Upper lobe of left lung (tissue), 6 donors: ENCODE measurements at regions not wholly inside any gene's neighbourhood (a gene's known extent, or its start where the extent isn't known, plus 50 kb on each side); places are given as distances from the start of the nearest gene placed in this dataset.

Source experiments
- ATAC-seq, 2 donors: fragments of 200-7000 bp; cut with Tn5 transposase; one replicate each; pipeline ENCODE4 v1.9.1; 2022; ENCODE audit warnings: mild to moderate bottlenecking in 2 of 2, moderate library complexity in 2 of 2; ENCODE audit not compliant: low FRiP score in 2 of 2
- DNase-seq, 2 donors: peaks; one replicate each; pipeline ENCODE4 v3.0.0-alpha.2; 2019 to 2020
- H3K27ac ChIP-seq, 4 donors: fragments of 200-600 bp; sonication (generic); one replicate each; pipeline ENCODE4 v1.5.1; 2016 to 2019
- H3K27me3 ChIP-seq, 4 donors: fragments of 200-600 bp; sonication (generic); one replicate each; pipeline ENCODE4 v1.5.1; 2017 to 2019
- H3K36me3 ChIP-seq, 4 donors: fragments of 200-600 bp; sonication (generic); one replicate each; pipeline ENCODE4 v1.5.1; 2016 to 2019
- H3K4me1 ChIP-seq, 4 donors: fragments of 200-600 bp; sonication (generic); one replicate each; pipeline ENCODE4 v1.5.1; 2018 to 2019
- H3K4me3 ChIP-seq, 4 donors: fragments of 200-600 bp; sonication (generic); one replicate each; pipeline ENCODE4 v1.5.1; 2017 to 2019; ENCODE audit warnings: mild to moderate bottlenecking in 2 of 4, moderate library complexity in 1 of 4
- H3K9me3 ChIP-seq, 4 donors: fragments of 200-600 bp; sonication (generic); one replicate each; pipeline ENCODE4 v1.5.1; 2018 to 2019
- EP300 ChIP-seq, 4 donors: sonication (generic); formaldehyde crosslinking; IDR thresholded peaks; one replicate each; pipeline ENCODE4 v1.5.1; 2017; ENCODE audit warnings: antibody characterized with exemption in 4 of 4, control low read depth in 2 of 4
- POLR2A ChIP-seq, 4 donors: fragments of 450-650 bp; IDR thresholded peaks; one replicate each; pipeline ENCODE4 v1.5.1; 2016 to 2017; ENCODE audit warnings: antibody characterized with exemption in 4 of 4, mild to moderate bottlenecking in 2 of 4
- POLR2AphosphoS5 ChIP-seq, 2 donors: sonication (generic); formaldehyde crosslinking; IDR thresholded peaks; one replicate each; pipeline ENCODE4 v1.5.1; 2017; ENCODE audit warnings: antibody characterized with exemption in 2 of 2
- WGBS, 2 donors: methylation state at CpG; one replicate each; pipeline ENCODE4 v1.1.5; 2017 to 2018; 5-methylcytosine and 5-hydroxymethylcytosine counted together
- TF ChIP-seq, protein P1 (sequence below), 6 experiments: fragments of 450-650 bp in 4 of 6; fragments of 200-600 bp in 2 of 6; sonication (generic) in 2 of 6; IDR thresholded peaks; one replicate each; pipeline ENCODE4 v1.5.1; 2016 to 2019; ENCODE audit warnings: antibody characterized with exemption in 6 of 6
- donor health status: DM: no; HTN: no; CAD: no; lungs with moderate emphysema.
- donor health status: DM: no; HTN: yes; CAD: no; lungs with severe emphysema.

DNA sequence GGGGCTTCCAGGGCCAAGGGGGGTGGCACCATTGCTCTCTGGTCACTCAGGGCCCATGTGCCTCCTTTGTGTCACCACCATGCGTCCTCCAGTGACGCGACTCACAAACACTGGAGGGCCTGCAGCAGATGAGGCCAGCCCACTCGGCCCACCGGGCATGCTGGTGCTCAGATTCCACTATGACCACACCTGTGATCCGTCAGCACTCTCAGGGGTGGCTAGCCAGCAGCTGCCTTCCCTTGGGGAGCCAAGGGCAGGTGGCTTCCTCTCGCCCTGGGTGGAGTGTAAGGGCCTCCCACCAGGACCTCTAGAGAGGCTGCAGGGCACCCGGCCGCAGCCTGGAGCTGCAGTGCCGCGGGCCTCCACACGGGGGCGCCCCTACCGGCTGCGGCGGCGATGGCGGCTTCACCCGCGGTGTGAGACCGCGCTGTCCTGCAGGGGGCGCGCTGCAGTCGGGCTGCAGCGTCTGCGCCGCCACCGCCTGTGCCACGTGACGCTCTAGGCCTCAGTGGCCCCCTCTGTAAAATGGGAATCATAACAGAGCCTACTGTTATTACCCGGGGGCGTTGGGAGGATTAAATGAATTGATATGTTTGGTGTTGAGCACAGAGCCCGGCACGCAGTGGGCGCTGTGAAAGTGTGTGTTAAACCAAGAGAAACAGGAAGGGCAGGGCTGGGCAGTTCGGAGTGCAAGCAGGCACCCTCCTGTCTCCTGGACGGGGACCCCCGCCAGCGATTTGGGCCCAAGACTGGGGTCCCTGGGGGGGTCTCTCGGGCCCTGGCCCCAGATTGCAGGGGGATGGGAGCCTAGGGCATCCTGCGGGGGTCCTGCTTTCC, 192.4 kb upstream of the GSE1 start:
- H3K36me3 ChIP-seq, result no peaks in the 10 kb centered on the region
- no peak overlapping the region for H3K4me3 ChIP-seq
- peak; percentile 71 to 96 for DNase-seq
- H3K27ac ChIP-seq, result no peak overlapping the region
- H3K9me3 ChIP-seq, result no peaks in the 10 kb centered on the region
- peaks cover 3 to 53% (median 27%) of the 10 kb centered on the region in 4 donors for H3K4me1 ChIP-seq
- H3K27me3 ChIP-seq, result no peaks in the 10 kb centered on the region
- no peak for TF ChIP-seq EP300 (IDR thresholded peaks at IDR 0.05)
- no peak for TF ChIP-seq POLR2A (IDR thresholded peaks at IDR 0.05)
- peak; percentile 13 to 34 for TF ChIP-seq POLR2AphosphoS5 (IDR thresholded peaks at IDR 0.05)
- TF ChIP-seq, protein P1, sequence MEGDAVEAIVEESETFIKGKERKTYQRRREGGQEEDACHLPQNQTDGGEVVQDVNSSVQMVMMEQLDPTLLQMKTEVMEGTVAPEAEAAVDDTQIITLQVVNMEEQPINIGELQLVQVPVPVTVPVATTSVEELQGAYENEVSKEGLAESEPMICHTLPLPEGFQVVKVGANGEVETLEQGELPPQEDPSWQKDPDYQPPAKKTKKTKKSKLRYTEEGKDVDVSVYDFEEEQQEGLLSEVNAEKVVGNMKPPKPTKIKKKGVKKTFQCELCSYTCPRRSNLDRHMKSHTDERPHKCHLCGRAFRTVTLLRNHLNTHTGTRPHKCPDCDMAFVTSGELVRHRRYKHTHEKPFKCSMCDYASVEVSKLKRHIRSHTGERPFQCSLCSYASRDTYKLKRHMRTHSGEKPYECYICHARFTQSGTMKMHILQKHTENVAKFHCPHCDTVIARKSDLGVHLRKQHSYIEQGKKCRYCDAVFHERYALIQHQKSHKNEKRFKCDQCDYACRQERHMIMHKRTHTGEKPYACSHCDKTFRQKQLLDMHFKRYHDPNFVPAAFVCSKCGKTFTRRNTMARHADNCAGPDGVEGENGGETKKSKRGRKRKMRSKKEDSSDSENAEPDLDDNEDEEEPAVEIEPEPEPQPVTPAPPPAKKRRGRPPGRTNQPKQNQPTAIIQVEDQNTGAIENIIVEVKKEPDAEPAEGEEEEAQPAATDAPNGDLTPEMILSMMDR (IDR thresholded peaks at IDR 0.05), result peak; percentile 100
- ATAC-seq, result peak; percentile 82 to 86
- WGBS, 2 donors, result 49 to 77% methylated on average over 10 to 28 of the region's 42 CpGs

DNA sequence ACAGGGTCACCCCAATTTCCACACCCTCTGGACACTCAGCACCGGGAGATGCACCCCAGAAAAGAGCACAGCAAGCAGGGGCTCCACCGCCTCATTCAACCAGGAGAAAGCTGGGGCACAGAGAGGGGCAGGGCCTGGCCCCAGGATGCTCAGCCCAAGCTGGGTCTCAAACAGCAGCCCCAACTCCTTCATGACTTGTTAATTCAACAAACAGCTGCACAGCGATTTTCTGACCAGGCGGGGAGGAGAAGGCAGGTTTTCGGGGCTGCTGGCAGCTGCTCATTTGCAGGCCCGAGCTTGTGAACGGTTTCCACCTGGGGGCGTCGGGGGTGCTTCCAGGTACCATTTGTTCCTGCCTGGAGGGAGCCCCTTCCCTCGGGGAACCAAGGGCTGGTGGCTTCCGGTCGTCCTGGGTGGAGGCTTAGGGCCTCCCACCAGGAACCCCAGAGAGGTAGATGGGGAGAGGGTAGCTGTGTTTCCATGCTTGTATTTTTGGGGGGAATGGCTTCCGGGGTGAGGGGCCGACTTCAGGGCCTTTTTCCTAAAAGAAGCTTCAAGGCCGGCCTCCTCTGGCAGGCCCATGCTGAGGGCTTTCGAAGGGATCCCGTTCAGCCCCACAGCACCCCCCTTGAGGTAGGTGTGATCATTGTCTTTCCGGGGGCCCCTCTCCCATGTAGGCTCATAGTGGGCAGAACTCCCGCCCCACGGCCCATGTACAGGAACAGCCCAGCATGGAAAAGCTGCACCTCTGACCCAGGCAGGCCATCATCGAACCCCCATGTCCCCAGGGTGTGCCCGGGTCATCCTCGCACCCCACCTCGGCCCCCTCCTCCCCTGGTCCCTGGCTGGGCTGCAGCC, 191.6 kb upstream of the GSE1 start:
- Histone ChIP-seq H3K27ac (peak overlapping the region in 2 of 4 donors; percentile 56 to 69), H3K27me3 (no peaks in the 10 kb centered on the region), H3K4me1 (peaks cover 3 to 48% (median 22%) of the 10 kb centered on the region in 4 donors), H3K4me3 (no peak overlapping the region), H3K9me3 (no peaks in the 10 kb centered on the region), H3K36me3 (no peaks in the 10 kb centered on the region)
- WGBS, 2 donors, result 80 to 88% methylated on average over 7 to 23 of the region's 24 CpGs
- DNase-seq (no peak), ATAC-seq (no peak)
- no peak for TF ChIP-seq POLR2AphosphoS5 (IDR thresholded peaks at IDR 0.05)
- no peak for TF ChIP-seq POLR2A (IDR thresholded peaks at IDR 0.05)
- TF ChIP-seq, protein P1 (IDR thresholded peaks at IDR 0.05), result no peak
- no peak for TF ChIP-seq EP300 (IDR thresholded peaks at IDR 0.05)

DNA sequence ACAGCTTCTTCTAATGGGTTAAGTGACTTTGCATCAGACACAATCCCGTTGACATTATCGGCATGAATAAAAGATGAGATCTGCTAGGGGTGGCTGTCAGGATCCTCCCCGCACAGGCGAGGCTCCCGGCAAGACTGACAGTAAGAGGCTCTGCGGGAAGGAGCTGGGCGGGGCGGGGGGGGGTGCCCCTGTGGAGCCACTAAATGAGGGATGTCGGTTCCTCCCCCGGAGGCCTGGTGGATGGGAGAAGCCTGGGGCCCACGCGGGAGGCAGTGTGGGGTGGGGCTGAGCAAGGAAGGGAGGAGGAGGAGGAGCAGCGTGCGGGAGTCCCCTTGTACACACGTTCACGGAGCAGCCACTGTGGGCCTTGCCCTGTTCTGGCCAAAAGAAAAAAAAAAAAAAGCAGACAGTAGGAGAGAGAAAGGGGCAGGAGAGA, 190.9 kb upstream of the GSE1 start:
- DNase-seq (peak; percentile 45 to 57), ATAC-seq (peak in 1 of 2 donors; percentile 0)
- peaks cover 3 to 48% (median 21%) of the 10 kb centered on the region in 4 donors for H3K4me1 ChIP-seq
- no peaks in the 10 kb centered on the region for H3K36me3 ChIP-seq
- no peak overlapping the region for H3K4me3 ChIP-seq
- no peaks in the 10 kb centered on the region for H3K27me3 ChIP-seq
- TF ChIP-seq POLR2A (IDR thresholded peaks at IDR 0.05), result no peak
- TF ChIP-seq, protein P1 (IDR thresholded peaks at IDR 0.05), result no peak
- no peak for TF ChIP-seq POLR2AphosphoS5 (IDR thresholded peaks at IDR 0.05)
- TF ChIP-seq EP300 (IDR thresholded peaks at IDR 0.05), result no peak
- H3K9me3 ChIP-seq, result no peaks in the 10 kb centered on the region
- 53 to 54% methylated on average over 16 of the region's 16 CpGs for WGBS, 2 donors
- H3K27ac ChIP-seq, result peak overlapping the region in 3 of 4 donors; percentile 40 to 69 (median 56)

DNA sequence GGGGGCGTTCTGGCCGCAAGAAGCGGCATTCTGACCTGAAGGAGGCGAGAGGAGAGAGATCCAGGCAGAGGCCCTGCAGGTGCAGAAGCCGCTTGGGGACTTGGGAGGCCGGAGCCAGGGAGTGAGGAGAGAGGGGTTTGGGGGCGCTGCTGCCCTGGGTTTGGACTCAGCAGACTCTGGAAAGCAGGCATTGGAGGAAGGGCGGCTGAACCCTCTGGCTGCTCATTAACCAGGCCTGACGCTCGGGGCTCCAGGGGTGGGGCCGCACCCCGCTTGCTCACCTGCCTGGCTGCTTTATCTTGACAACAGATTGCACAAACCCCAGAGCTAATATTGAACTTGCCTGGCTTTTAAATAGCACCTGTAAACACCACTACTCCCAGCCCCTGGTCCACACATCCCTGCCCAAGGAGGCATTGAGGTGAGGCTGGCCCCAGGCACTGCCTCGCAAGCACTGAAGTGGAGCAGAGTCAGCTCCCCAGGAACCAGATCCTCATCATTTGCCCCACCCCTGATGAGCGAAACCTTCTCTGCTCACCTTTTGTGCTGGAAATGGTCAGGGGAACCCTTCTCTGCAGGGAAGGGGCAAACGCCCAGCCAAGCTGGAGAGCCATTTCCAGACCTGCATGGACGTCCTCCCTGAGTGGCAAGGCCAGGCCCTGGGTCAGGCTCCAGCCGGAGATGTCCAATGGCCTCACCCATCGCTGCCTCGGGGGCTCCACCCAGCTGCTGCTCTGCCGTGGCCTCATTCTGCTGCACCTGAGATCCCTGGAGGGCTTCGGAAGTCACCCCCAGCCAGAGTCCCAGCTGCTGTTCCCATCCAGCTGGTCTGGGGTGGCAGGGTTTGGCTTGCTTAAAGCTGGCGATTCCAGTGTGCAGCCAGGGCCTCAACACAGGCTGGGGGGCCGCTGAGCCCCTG, 190.2 kb upstream of the GSE1 start:
- Histone ChIP-seq H3K27me3 (no peaks in the 10 kb centered on the region), H3K4me3 (no peak overlapping the region), H3K27ac (peak overlapping the region in 3 of 4 donors; percentile 40 to 70 (median 59)), H3K9me3 (no peaks in the 10 kb centered on the region), H3K36me3 (no peaks in the 10 kb centered on the region), H3K4me1 (peaks cover 3 to 48% (median 21%) of the 10 kb centered on the region in 4 donors)
- TF ChIP-seq EP300 (IDR thresholded peaks at IDR 0.05), result no peak
- TF ChIP-seq POLR2A (IDR thresholded peaks at IDR 0.05), result peak in 1 of 4 donors; percentile 18
- TF ChIP-seq POLR2AphosphoS5 (IDR thresholded peaks at IDR 0.05), result no peak
- TF ChIP-seq, protein P1 (IDR thresholded peaks at IDR 0.05), result peak in 2 of 6 experiments; percentile 7 to 8
- WGBS, 2 donors, result 55 to 80% methylated on average over 16 to 23 of the region's 23 CpGs
- peak; percentile 29 to 86 for ATAC-seq
- DNase-seq, result peak; percentile 90 to 93
